H9 (cell line): ENCODE measurements at regions not wholly inside any gene's neighbourhood (a gene's known extent, or its start where the extent isn't known, plus 50 kb on each side); places are given as distances from the start of the nearest gene placed in this dataset.

Source experiments
- DNase-seq: peaks from one replicate; pipeline ENCODE4 v3.0.0-alpha.2; 2017
- H2AFZ ChIP-seq: one replicate; pipeline ENCODE4 v1.6.1; 2013; ENCODE audit warnings: mild to moderate bottlenecking, low read length, control low read depth, moderate library complexity
- H2AK5ac ChIP-seq: 2 replicates; pipeline ENCODE4 v1.6.1; 2013; ENCODE audit warnings: low read length, control low read depth, mixed read lengths; ENCODE audit not compliant: insufficient read length
- H2BK120ac ChIP-seq: one replicate; pipeline ENCODE4 v1.6.1; 2013; ENCODE audit warnings: low read depth, mild to moderate bottlenecking, low read length, control low read depth, inconsistent platforms; ENCODE audit not compliant: poor library complexity, severe bottlenecking
- H2BK12ac ChIP-seq: 2 replicates; pipeline ENCODE4 v1.6.1; 2013; ENCODE audit warnings: low read length, control low read depth, mixed read lengths, low read depth; ENCODE audit not compliant: insufficient read length
- H2BK15ac ChIP-seq: 2 replicates; pipeline ENCODE4 v1.6.1; 2013; ENCODE audit warnings: low read depth, low read length, control low read depth
- H2BK20ac ChIP-seq: one replicate; pipeline ENCODE4 v1.6.1; 2013; ENCODE audit warnings: low read depth, mild to moderate bottlenecking, low read length, control low read depth, inconsistent platforms; ENCODE audit not compliant: poor library complexity, severe bottlenecking
- H2BK5ac ChIP-seq: 2 replicates; pipeline ENCODE4 v1.6.1; 2013; ENCODE audit warnings: low read length, control low read depth, mixed read lengths; ENCODE audit not compliant: insufficient read length
- H3K14ac ChIP-seq: 2 replicates; pipeline ENCODE4 v1.6.1; 2013; ENCODE audit warnings: low read length, control low read depth; ENCODE audit not compliant: insufficient read depth
- H3K18ac ChIP-seq: 2 replicates; pipeline ENCODE4 v1.6.1; 2013; ENCODE audit warnings: low read depth, mild to moderate bottlenecking, mixed read lengths, low read length, control low read depth; ENCODE audit not compliant: insufficient read length
- H3K23ac ChIP-seq: 2 replicates; pipeline ENCODE4 v1.6.1; 2013; ENCODE audit warnings: low read length, control low read depth, mixed read lengths, low read depth; ENCODE audit not compliant: insufficient read length
- H3K23me2 ChIP-seq: 2 replicates; pipeline ENCODE4 v1.6.1; 2013; ENCODE audit warnings: low read depth, mild to moderate bottlenecking, mixed read lengths, low read length, control low read depth; ENCODE audit not compliant: insufficient read length, poor library complexity, severe bottlenecking
- H3K27ac ChIP-seq: 2 replicates; pipeline ENCODE4 v1.5.1; 2013; ENCODE audit warnings: low read length, control low read depth, mixed read lengths, low read depth; ENCODE audit not compliant: insufficient read length
- H3K27me3 ChIP-seq: 2 replicates; pipeline ENCODE4 v1.6.1; 2013; ENCODE audit warnings: low read length, control low read depth, inconsistent platforms; ENCODE audit not compliant: insufficient read depth
- H3K4ac ChIP-seq: 2 replicates; pipeline ENCODE4 v1.6.1; 2013; ENCODE audit warnings: low read depth, mild to moderate bottlenecking, control low read depth, inconsistent platforms, low read length, moderate library complexity
- H3K4me1 ChIP-seq: 2 replicates; pipeline ENCODE4 v1.6.1; 2013; ENCODE audit warnings: low read length, control low read depth, inconsistent platforms; ENCODE audit not compliant: insufficient read depth
- H3K4me2 ChIP-seq: 2 replicates; pipeline ENCODE4 v1.6.1; 2013; ENCODE audit warnings: low read length, control low read depth, mixed read lengths; ENCODE audit not compliant: insufficient read length, insufficient read depth
- H3K56ac ChIP-seq: 2 replicates; pipeline ENCODE4 v1.6.1; 2013; ENCODE audit warnings: low read depth, mild to moderate bottlenecking, mixed read lengths, low read length, control low read depth; ENCODE audit not compliant: insufficient read length
- H3K79me1 ChIP-seq: 2 replicates; pipeline ENCODE4 v1.6.1; 2013; ENCODE audit warnings: low read depth, mild to moderate bottlenecking, moderate library complexity, low read length, control low read depth, inconsistent platforms; ENCODE audit not compliant: insufficient read depth, poor library complexity, severe bottlenecking
- H3K79me2 ChIP-seq: 2 replicates; pipeline ENCODE4 v1.6.1; 2013; ENCODE audit warnings: low read length, control low read depth, inconsistent platforms; ENCODE audit not compliant: insufficient read depth
- H3K9ac ChIP-seq: 2 replicates; pipeline ENCODE4 v1.6.1; 2013; ENCODE audit warnings: low read length, control low read depth, mixed read lengths; ENCODE audit not compliant: insufficient read length; ENCODE audit errors: extremely low read depth
- H3K9me3 ChIP-seq: one replicate; pipeline ENCODE4 v1.6.1; 2013; ENCODE audit warnings: low read depth, low read length, inconsistent platforms; ENCODE audit not compliant: control insufficient read depth
- H3T11ph ChIP-seq: one replicate; pipeline ENCODE4 v1.6.1; 2013; ENCODE audit warnings: mild to moderate bottlenecking, low read length, control low read depth, inconsistent platforms
- H4K20me1 ChIP-seq: one replicate; pipeline ENCODE4 v1.6.1; 2013; ENCODE audit not compliant: control insufficient read depth, insufficient read length, insufficient read depth
- H4K5ac ChIP-seq: 2 replicates; pipeline ENCODE4 v1.6.1; 2013; ENCODE audit warnings: low read depth, mild to moderate bottlenecking, mixed read lengths, low read length, control low read depth; ENCODE audit not compliant: insufficient read length
- H4K8ac ChIP-seq: replicated peaks from 2 replicates; pipeline ENCODE4 v1.6.1; 2013; ENCODE audit warnings: low read length, control low read depth, mixed read lengths, low read depth; ENCODE audit not compliant: insufficient read length
- H4K91ac ChIP-seq: 2 replicates; pipeline ENCODE4 v1.6.1; 2013; ENCODE audit warnings: low read depth, mild to moderate bottlenecking, moderate library complexity, mixed read lengths, low read length, control low read depth; ENCODE audit not compliant: insufficient read length
- H3K27ac Mint-ChIP-seq, 3 experiments: 2 replicates in 2 of 3; 3 replicates in 1 of 3; pipeline ENCODE4 v1.8.0; 2020 to 2021; ENCODE audit warnings: mixed read lengths in 3 of 3, mild to moderate bottlenecking in 1 of 3, moderate library complexity in 1 of 3
- H3K27me3 Mint-ChIP-seq: 2 replicates; pipeline ENCODE4 v1.8.0; 2021; ENCODE audit warnings: low read depth, mild to moderate bottlenecking, moderate library complexity, mixed read lengths
- H3K36me3 Mint-ChIP-seq, 3 experiments: 2 replicates in 2 of 3; 3 replicates in 1 of 3; pipeline ENCODE4 v1.8.0; 2020 to 2021; ENCODE audit warnings: low read depth in 3 of 3, mixed read lengths in 3 of 3; ENCODE audit not compliant: insufficient read depth in 1 of 3
- H3K4me1 Mint-ChIP-seq, 2 experiments: 2 replicates each; pipeline ENCODE4 v1.8.0; 2020; ENCODE audit warnings: mixed read lengths in 2 of 2
- H3K4me3 Mint-ChIP-seq, 2 experiments: 2 replicates in 1 of 2; 3 replicates in 1 of 2; pipeline ENCODE4 v1.8.0; 2020 to 2021; ENCODE audit warnings: mild to moderate bottlenecking in 2 of 2, mixed read lengths in 2 of 2, moderate library complexity in 1 of 2
- H3K9me3 Mint-ChIP-seq, 2 experiments: 2 replicates in 1 of 2; 3 replicates in 1 of 2; pipeline ENCODE4 v1.8.0; 2020; ENCODE audit warnings: mild to moderate bottlenecking in 2 of 2, mixed read lengths in 2 of 2, moderate library complexity in 1 of 2
- WGBS: extraction: QIAGEN DNeasy Blood & Tissue Kit; methylation state at CpG from one replicate; pipeline ENCODE4 v1.1.7; 2013; ENCODE audit warnings: missing lambda C conversion rate, low lambda C conversion rate, mixed read lengths; ENCODE audit not compliant: insufficient read length; ENCODE audit errors: extremely low coverage; 5-methylcytosine and 5-hydroxymethylcytosine counted together
- TF ChIP-seq, protein P1 (sequence below): fragments of 200-600 bp; sonication (generic); conservative IDR thresholded peaks from 3 replicates; pipeline ENCODE4 v1.8.0; 2021; ENCODE audit warnings: antibody characterized with exemption, mild to moderate bottlenecking

GRCh38 chr20:48456366-48457192, 371.2 kb downstream of the PREX1 start:
- Histone ChIP-seq H3T11ph (no peak overlapping the region), H2BK12ac (no peak overlapping the region), H3K79me2 (no peaks in the 10 kb centered on the region), H3K4ac (no peak overlapping the region), H2BK15ac (no peak overlapping the region), H3K27ac (no peak overlapping the region), H3K79me1 (no peaks in the 10 kb centered on the region), H2AFZ (no peak overlapping the region), H2AK5ac (no peak overlapping the region), H2BK20ac (no peak overlapping the region), H3K9me3 (no peaks in the 10 kb centered on the region), H3K27me3 (no peaks in the 10 kb centered on the region), H3K4me1 (peaks cover 2% of the 10 kb centered on the region; the same call in 1 of the 2 replicates), H3K18ac (no peak overlapping the region), H4K8ac (no peak overlapping the region), H3K9ac (no peak overlapping the region), H3K23ac (no peak overlapping the region), H4K91ac (no peak overlapping the region), H2BK120ac (no peak overlapping the region), H4K5ac (no peak overlapping the region), H2BK5ac (no peak overlapping the region), H4K20me1 (no peaks in the 10 kb centered on the region), H3K23me2 (no peaks in the 10 kb centered on the region), H3K56ac (no peak overlapping the region), H3K4me2 (no peak overlapping the region), H3K14ac (no peak overlapping the region)
- DNase-seq: no peak
- no CpG with 5 or more reads among the region's 8 CpGs for WGBS
- H3K27me3 Mint-ChIP-seq: peaks cover 3% of the 10 kb centered on the region
- H3K36me3 Mint-ChIP-seq: no peaks in the 10 kb centered on the region
- H3K4me3 Mint-ChIP-seq: no peak overlapping the region
- H3K27ac Mint-ChIP-seq: peak overlapping the region in 2 of 3 experiments; percentile 26 to 45; a peak in 2 of 7 replicates
- TF ChIP-seq, protein P1, sequence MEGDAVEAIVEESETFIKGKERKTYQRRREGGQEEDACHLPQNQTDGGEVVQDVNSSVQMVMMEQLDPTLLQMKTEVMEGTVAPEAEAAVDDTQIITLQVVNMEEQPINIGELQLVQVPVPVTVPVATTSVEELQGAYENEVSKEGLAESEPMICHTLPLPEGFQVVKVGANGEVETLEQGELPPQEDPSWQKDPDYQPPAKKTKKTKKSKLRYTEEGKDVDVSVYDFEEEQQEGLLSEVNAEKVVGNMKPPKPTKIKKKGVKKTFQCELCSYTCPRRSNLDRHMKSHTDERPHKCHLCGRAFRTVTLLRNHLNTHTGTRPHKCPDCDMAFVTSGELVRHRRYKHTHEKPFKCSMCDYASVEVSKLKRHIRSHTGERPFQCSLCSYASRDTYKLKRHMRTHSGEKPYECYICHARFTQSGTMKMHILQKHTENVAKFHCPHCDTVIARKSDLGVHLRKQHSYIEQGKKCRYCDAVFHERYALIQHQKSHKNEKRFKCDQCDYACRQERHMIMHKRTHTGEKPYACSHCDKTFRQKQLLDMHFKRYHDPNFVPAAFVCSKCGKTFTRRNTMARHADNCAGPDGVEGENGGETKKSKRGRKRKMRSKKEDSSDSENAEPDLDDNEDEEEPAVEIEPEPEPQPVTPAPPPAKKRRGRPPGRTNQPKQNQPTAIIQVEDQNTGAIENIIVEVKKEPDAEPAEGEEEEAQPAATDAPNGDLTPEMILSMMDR: no peak
- no peaks in the 10 kb centered on the region for H3K9me3 Mint-ChIP-seq
- peaks cover 39 to 49% of the 10 kb centered on the region in 2 experiments for H3K4me1 Mint-ChIP-seq
